BLaER1 (cell line): ENCODE measurements at regions not wholly inside any gene's neighbourhood (a gene's known extent, or its start where the extent isn't known, plus 50 kb on each side); places are given as distances from the start of the nearest gene placed in this dataset.

ENCODE experiments used
- H3K27ac ChIP-seq: shearing (Covaris generic); formaldehyde crosslinking; 2 replicates; pipeline ENCODE4 v1.8.1; 2022
- H3K27me3 ChIP-seq: shearing (Covaris generic); formaldehyde crosslinking; 2 replicates; pipeline ENCODE4 v1.8.1; 2022
- H3K36me3 ChIP-seq: shearing (Covaris generic); formaldehyde crosslinking; 2 replicates; pipeline ENCODE4 v1.8.1; 2022
- H3K4me1 ChIP-seq: shearing (Covaris generic); formaldehyde crosslinking; 2 replicates; pipeline ENCODE4 v1.8.1; 2022
- H3K4me2 ChIP-seq: shearing (Covaris generic); formaldehyde crosslinking; 2 replicates; pipeline ENCODE4 v1.8.1; 2022
- H3K4me3 ChIP-seq: shearing (Covaris generic); formaldehyde crosslinking; 2 replicates; pipeline ENCODE4 v1.8.1; 2022
- H3K9ac ChIP-seq: shearing (Covaris generic); formaldehyde crosslinking; 2 replicates; pipeline ENCODE4 v1.8.1; 2022
- H3K9me3 ChIP-seq: shearing (Covaris generic); formaldehyde crosslinking; 2 replicates; pipeline ENCODE4 v1.8.1; 2022
- H4K20me1 ChIP-seq: shearing (Covaris generic); formaldehyde crosslinking; 2 replicates; pipeline ENCODE4 v1.8.1; 2022
- Cebpa-rat ChIP-seq: shearing (Covaris generic); IDR thresholded peaks from 2 replicates; pipeline ENCODE4 v1.8.1; 2022

DNA sequence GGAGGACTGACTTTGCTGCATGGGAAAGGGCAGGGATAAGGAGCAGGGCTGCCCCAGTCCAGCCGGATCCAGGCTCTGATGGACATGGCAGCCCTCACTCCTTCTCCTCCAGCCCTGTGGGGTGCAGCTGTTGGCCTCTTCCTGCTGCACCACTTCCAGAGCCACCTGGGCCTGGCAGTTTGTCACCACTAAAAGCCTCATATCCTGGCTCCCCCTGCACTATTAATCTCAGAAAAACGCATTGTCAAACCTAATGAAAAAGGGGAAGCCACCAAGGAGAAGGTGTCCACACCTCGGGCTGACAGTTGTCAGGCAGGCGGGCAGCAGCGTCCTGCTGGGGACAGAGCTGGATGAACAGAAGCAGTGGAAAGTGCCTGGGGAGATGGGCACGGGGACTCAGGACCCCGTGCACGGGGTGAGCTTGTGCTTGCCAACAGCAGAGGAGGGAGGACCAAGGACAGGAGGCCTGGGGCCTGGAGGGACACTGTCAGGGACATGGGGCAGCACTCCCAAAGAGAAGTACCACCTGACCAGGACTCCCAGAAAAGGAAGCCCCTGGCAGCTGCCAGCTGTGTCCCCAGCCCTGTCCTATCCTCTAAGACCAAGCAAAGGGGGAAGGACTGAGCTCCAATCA, 151.1 kb upstream of the TSHZ3 start:
- H3K27me3 ChIP-seq, result no peaks in the 10 kb centered on the region
- H3K36me3 ChIP-seq, result no peaks in the 10 kb centered on the region
- H3K9ac ChIP-seq, result no peak overlapping the region
- no peaks in the 10 kb centered on the region for H3K9me3 ChIP-seq
- 0 out of 2 replicates have a peak, but pooled peaks cover 4% of the 10 kb centered on the region for H3K4me1 ChIP-seq
- H3K4me2 ChIP-seq, result 0 out of 2 replicates have a peak overlapping the region, but pooled peaks have one; percentile 12
- H3K4me3 ChIP-seq, result no peak overlapping the region
- H4K20me1 ChIP-seq, result no peaks in the 10 kb centered on the region
- no peak overlapping the region for H3K27ac ChIP-seq
- no peak for TF ChIP-seq Cebpa-rat

DNA sequence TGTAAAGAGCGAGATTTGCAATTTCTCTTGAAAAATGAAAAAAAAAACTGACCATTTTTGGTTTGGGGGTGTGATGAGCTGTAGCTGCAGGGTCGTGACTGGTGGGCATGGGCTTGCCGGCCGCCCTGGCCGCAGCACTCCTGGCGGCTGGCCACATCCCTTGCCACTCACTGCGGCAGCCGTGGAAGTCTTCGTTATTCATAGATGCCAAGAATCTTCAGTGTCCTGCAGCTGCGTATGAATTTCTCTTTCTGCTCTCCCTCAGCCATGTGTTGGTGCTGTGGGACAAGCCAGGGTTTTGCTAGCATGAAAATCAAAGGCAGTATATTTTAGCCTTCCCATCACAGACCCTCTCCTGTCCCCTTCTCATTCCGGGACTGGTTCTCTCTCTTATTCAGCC, 151.7 kb upstream of the TSHZ3 start:
- no peak for TF ChIP-seq Cebpa-rat

GRCh38 chr19:31501427-31502195, 152.4 kb upstream of the TSHZ3 start:
- Histone ChIP-seq H3K4me1 (0 out of 2 replicates have a peak, but pooled peaks cover 4% of the 10 kb centered on the region), H3K9ac (no peak overlapping the region), H3K4me2 (no peak overlapping the region), H3K27ac (no peak overlapping the region), H3K27me3 (no peaks in the 10 kb centered on the region), H3K9me3 (no peaks in the 10 kb centered on the region), H4K20me1 (no peaks in the 10 kb centered on the region), H3K4me3 (no peak overlapping the region), H3K36me3 (no peaks in the 10 kb centered on the region)
- TF ChIP-seq Cebpa-rat, result no peak

More for the DNA sequence above, 151.7 kb upstream of the TSHZ3 start:
- H3K4me2 ChIP-seq, result no peak overlapping the region
- no peaks in the 10 kb centered on the region for H3K9me3 ChIP-seq
- no peak overlapping the region for H3K9ac ChIP-seq
- no peak overlapping the region for H3K4me3 ChIP-seq
- 0 out of 2 replicates have a peak, but pooled peaks cover 4% of the 10 kb centered on the region for H3K4me1 ChIP-seq
- H4K20me1 ChIP-seq, result no peaks in the 10 kb centered on the region
- H3K27ac ChIP-seq, result no peak overlapping the region
- H3K27me3 ChIP-seq, result no peaks in the 10 kb centered on the region
- H3K36me3 ChIP-seq, result no peaks in the 10 kb centered on the region

DNA sequence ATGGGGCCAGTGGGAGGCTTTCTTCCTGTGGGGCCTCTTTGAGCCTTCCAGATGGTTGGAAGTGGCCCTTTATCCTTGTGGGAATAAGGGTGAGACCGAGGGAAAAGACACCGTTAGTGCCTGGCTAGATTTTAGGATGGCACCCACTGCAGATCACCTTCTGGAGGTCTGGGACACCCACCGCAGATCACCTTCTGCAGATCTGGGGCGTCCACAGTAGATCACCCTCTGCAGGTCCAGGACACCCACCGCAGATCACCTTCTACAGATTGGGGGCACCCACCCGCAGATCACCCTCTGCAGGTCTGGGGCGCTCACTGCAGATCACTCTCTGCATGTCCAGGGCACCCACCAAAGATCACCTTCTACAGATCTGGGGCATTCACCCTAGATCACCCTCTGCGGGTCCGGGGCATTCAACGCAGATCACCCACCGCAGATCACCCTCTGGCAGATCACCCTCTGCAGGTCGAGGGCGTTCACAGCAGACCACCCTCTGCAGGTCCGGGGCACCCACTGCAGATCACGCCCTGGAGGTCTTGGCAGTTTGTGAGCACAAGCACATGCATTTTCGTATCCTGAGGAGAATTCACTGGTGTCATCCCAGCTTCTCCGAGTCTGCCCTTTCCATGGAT, 153.4 kb upstream of the TSHZ3 start:
- no peak overlapping the region for H3K27ac ChIP-seq
- no peaks in the 10 kb centered on the region for H3K36me3 ChIP-seq
- no peak overlapping the region for H3K4me2 ChIP-seq
- H3K4me3 ChIP-seq, result no peak overlapping the region
- 0 out of 2 replicates have a peak, but pooled peaks cover 9% of the 10 kb centered on the region for H3K4me1 ChIP-seq
- H3K9ac ChIP-seq, result no peak overlapping the region
- H3K27me3 ChIP-seq, result no peaks in the 10 kb centered on the region
- no peaks in the 10 kb centered on the region for H3K9me3 ChIP-seq
- H4K20me1 ChIP-seq, result no peaks in the 10 kb centered on the region
- TF ChIP-seq Cebpa-rat, result no peak

GRCh38 chr19:31503211-31503610, 154.0 kb upstream of the TSHZ3 start:
- no peak overlapping the region for H3K27ac ChIP-seq
- H3K9me3 ChIP-seq, result no peaks in the 10 kb centered on the region

DNA sequence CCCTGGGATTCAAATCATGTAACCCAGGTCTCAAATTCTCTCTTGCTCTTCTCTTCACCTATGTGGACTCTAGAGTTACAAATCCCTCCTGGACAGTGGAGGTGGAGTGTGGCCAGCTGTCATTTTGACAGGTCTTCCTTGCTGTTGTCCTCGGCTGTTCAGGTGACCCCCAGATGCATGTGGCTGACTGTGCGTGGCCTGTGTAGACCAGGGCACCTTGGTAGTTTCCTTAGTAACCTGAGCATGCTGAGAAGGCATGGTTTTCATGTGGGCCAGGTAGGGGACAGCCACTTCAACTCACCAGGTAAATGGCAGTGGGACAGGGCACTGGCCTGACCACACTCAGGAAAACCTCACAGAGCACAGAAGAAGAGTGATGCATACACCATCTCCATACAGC, 155.0 kb upstream of the TSHZ3 start:
- H4K20me1 ChIP-seq, result no peaks in the 10 kb centered on the region
- no peak overlapping the region for H3K9ac ChIP-seq
- no peaks in the 10 kb centered on the region; the same call in 1 of the 2 replicates for H3K9me3 ChIP-seq
- no peaks in the 10 kb centered on the region for H3K27me3 ChIP-seq
- no peak overlapping the region for H3K4me2 ChIP-seq
- H3K27ac ChIP-seq, result no peak overlapping the region
- 0 out of 2 replicates have a peak, but pooled peaks cover 9% of the 10 kb centered on the region for H3K4me1 ChIP-seq
- H3K36me3 ChIP-seq, result no peaks in the 10 kb centered on the region
- H3K4me3 ChIP-seq, result no peak overlapping the region
- TF ChIP-seq Cebpa-rat, result no peak

More at GRCh38 chr19:31503211-31503610, 154.0 kb upstream of the TSHZ3 start:
- no peak overlapping the region for H3K4me2 ChIP-seq
- no peak overlapping the region for H3K4me3 ChIP-seq
- H3K4me1 ChIP-seq, result 0 out of 2 replicates have a peak, but pooled peaks cover 9% of the 10 kb centered on the region
- no peak for TF ChIP-seq Cebpa-rat
- no peak overlapping the region for H3K9ac ChIP-seq
- no peaks in the 10 kb centered on the region for H4K20me1 ChIP-seq
- H3K36me3 ChIP-seq, result no peaks in the 10 kb centered on the region
- no peaks in the 10 kb centered on the region for H3K27me3 ChIP-seq

- TF ChIP-seq Cebpa-rat, result no peak
- no peak overlapping the region for H3K9ac ChIP-seq
- 0 out of 2 replicates have a peak, but pooled peaks cover 4% of the 10 kb centered on the region for H3K4me1 ChIP-seq
- H3K27me3 ChIP-seq, result no peaks in the 10 kb centered on the region
- H4K20me1 ChIP-seq, result no peaks in the 10 kb centered on the region
- no peaks in the 10 kb centered on the region for H3K36me3 ChIP-seq
- H3K9me3 ChIP-seq, result no peaks in the 10 kb centered on the region; the same call in 1 of the 2 replicates
- H3K4me3 ChIP-seq, result no peak overlapping the region
- no peak overlapping the region for H3K27ac ChIP-seq
- no peak overlapping the region for H3K4me2 ChIP-seq
Observed at GRCh38 chr19:31505596-31505910, 156.3 kb upstream of the TSHZ3 start.

DNA sequence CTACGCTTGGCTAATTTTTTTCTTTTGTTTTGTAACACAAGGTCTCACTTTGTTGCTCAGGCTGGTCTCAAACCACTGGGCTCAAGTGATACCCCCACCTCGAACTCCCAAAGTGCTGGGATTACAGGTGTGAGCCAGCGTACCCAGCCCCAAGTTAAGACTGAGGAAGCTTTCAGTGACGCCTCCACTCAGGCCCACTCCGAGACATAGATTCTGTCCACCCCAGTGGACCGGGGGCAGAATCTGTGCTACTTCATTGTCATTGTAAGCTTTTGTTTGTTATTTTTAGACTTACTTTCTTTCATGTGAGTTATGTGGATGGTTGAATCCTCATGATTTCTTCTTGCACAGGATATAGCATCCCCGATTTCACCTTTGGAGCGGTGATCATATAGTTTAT, 156.9 kb upstream of the TSHZ3 start:
- H3K27me3 ChIP-seq, result no peaks in the 10 kb centered on the region
- H3K27ac ChIP-seq, result no peak overlapping the region
- H3K4me3 ChIP-seq, result no peak overlapping the region
- 0 out of 2 replicates have a peak, but pooled peaks cover 4% of the 10 kb centered on the region for H3K4me1 ChIP-seq
- no peak overlapping the region for H3K9ac ChIP-seq
- no peak overlapping the region for H3K4me2 ChIP-seq
- no peak for TF ChIP-seq Cebpa-rat
- no peaks in the 10 kb centered on the region for H4K20me1 ChIP-seq
- H3K36me3 ChIP-seq, result no peaks in the 10 kb centered on the region
- no peaks in the 10 kb centered on the region; the same call in 1 of the 2 replicates for H3K9me3 ChIP-seq

DNA sequence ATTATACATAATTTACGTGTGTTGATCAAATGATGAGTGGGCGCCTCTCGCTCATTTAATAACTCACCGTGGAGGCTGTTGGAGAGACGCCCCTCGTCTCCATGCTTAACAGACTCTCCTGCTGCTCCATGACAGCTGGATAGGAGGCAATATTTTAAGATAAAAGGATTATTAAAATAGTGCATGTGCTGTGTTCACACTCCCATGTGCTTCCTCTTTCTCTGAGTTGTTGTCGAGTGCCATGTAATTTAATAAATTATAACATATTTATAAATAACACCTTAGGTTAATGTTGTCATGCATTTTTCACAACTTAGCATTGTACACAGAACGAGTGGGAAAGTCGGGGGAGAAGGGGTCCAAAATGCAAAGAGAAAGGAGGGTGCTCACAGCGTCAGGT, 161.4 kb upstream of the TSHZ3 start:
- Histone ChIP-seq H3K4me3 (no peak overlapping the region), H3K36me3 (no peaks in the 10 kb centered on the region), H3K9me3 (no peaks in the 10 kb centered on the region; the same call in 1 of the 2 replicates), H3K4me2 (no peak overlapping the region), H3K4me1 (0 out of 2 replicates have a peak, but pooled peaks cover 4% of the 10 kb centered on the region), H3K9ac (no peak overlapping the region), H3K27ac (no peak overlapping the region), H3K27me3 (no peaks in the 10 kb centered on the region), H4K20me1 (no peaks in the 10 kb centered on the region)
- TF ChIP-seq Cebpa-rat, result no peak

DNA sequence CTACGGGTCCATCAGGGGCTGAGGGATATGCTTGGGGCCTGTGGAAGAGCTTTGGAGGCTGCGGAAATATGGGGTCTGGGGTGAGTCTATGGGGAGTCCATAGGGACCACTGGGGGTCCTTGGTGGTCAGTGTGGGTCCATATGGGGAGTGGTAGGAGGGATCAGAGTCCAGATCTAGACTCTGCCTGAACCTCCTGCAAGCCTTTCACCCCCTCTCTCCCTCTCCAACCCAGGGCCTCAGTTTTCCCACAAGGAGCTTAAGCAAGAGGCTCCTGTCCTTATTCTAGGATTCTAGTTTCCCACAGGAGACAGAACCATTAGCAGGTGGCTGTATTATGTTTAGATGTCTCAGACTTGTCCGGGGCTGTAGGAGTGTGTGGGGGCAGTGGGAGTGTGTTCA, 161.9 kb upstream of the TSHZ3 start:
- Histone ChIP-seq H3K27me3 (no peaks in the 10 kb centered on the region), H3K4me3 (no peak overlapping the region), H4K20me1 (no peaks in the 10 kb centered on the region), H3K36me3 (no peaks in the 10 kb centered on the region), H3K4me2 (no peak overlapping the region), H3K9ac (no peak overlapping the region), H3K27ac (no peak overlapping the region), H3K9me3 (no peaks in the 10 kb centered on the region; the same call in 1 of the 2 replicates), H3K4me1 (0 out of 2 replicates have a peak, but pooled peaks cover 4% of the 10 kb centered on the region)
- no peak for TF ChIP-seq Cebpa-rat
